HepG2 (cell line): ENCODE measurements at regions not wholly inside any gene's neighbourhood (a gene's known extent, or its start where the extent isn't known, plus 50 kb on each side); places are given as distances from the start of the nearest gene placed in this dataset.

ENCODE experiments used
- FOXK2 ChIP-seq: fragments of 450-650 bp; IDR thresholded peaks from 2 replicates; pipeline ENCODE4 v1.6.1; 2016
- KDM2A ChIP-seq: sonication (generic); formaldehyde crosslinking; IDR thresholded peaks from 2 replicates; pipeline ENCODE4 v1.4.0; 2020; ENCODE audit warnings: low read depth, missing genetic modification reagents, borderline replicate concordance
- KDM6A ChIP-seq: IDR thresholded peaks from 2 replicates; pipeline ENCODE4 v1.6.1; 2016; ENCODE audit warnings: low read depth
- NPAS2 ChIP-seq: sonication (generic); formaldehyde crosslinking; IDR thresholded peaks from 2 replicates; pipeline ENCODE4 v1.8.0; 2022; ENCODE audit warnings: mild to moderate bottlenecking, missing genetic modification reagents, borderline replicate concordance
- REXO4 ChIP-seq: sonication (generic); formaldehyde crosslinking; IDR thresholded peaks from 2 replicates; pipeline ENCODE4 v1.8.0; 2022; ENCODE audit warnings: missing genetic modification reagents, mild to moderate bottlenecking, borderline replicate concordance
- SMAD9 ChIP-seq: sonication (generic); formaldehyde crosslinking; IDR thresholded peaks from 2 replicates; pipeline ENCODE4 v1.5.1; 2020; ENCODE audit warnings: mild to moderate bottlenecking, missing genetic modification reagents
- SOX13 ChIP-seq, 3 experiments: fragments of 450-650 bp in 1 of 3; sonication (generic) in 1 of 3; formaldehyde crosslinking in 1 of 3; IDR thresholded peaks in 2 of 3; conservative IDR thresholded peaks in 1 of 3; 2 replicates each; pipeline versions ENCODE4 v1.5.0 to v1.6.1; 2016 to 2020; ENCODE audit warnings: antibody characterized with exemption in 1 of 3, mild to moderate bottlenecking in 1 of 3, missing compliant biosample characterization in 1 of 3, missing genetic modification reagents in 1 of 3, moderate library complexity in 1 of 3
- TBX3 ChIP-seq: fragments of 450-650 bp; IDR thresholded peaks from 2 replicates; pipeline ENCODE4 v1.6.1; 2017; ENCODE audit warnings: antibody characterized with exemption, mild to moderate bottlenecking, inconsistent platforms, borderline replicate concordance
- TMF1 ChIP-seq: sonication (generic); formaldehyde crosslinking; IDR thresholded peaks from 2 replicates; pipeline ENCODE4 v1.8.1; 2022; ENCODE audit warnings: low read depth, missing genetic modification reagents
- ZKSCAN5 ChIP-seq: sonication (generic); formaldehyde crosslinking; IDR thresholded peaks from 2 replicates; pipeline ENCODE4 v1.5.1; 2020; ENCODE audit warnings: mild to moderate bottlenecking, missing genetic modification reagents
- ZNF124 ChIP-seq: sonication (generic); formaldehyde crosslinking; IDR thresholded peaks from 2 replicates; pipeline ENCODE4 v1.4.0; 2020; ENCODE audit warnings: missing genetic modification reagents
- ZNF331 ChIP-seq: sonication (generic); formaldehyde crosslinking; IDR thresholded peaks from 2 replicates; pipeline ENCODE4 v1.4.0; 2020; ENCODE audit warnings: missing genetic modification reagents
- TF ChIP-seq, protein P1 (sequence below): sonication (generic); formaldehyde crosslinking; IDR thresholded peaks from 2 replicates; pipeline ENCODE4 v1.8.1; 2022; ENCODE audit warnings: mild to moderate bottlenecking, missing genetic modification reagents
- TF ChIP-seq, protein P2 (sequence below): sonication (generic); formaldehyde crosslinking; IDR thresholded peaks from 2 replicates; pipeline ENCODE4 v1.4.0; 2020; ENCODE audit warnings: missing genetic modification reagents
- TF ChIP-seq, protein P3 (sequence below): sonication (generic); formaldehyde crosslinking; IDR thresholded peaks from 2 replicates; pipeline ENCODE4 v1.8.1; 2023; ENCODE audit warnings: mild to moderate bottlenecking, moderate library complexity, missing genetic modification reagents
- TF ChIP-seq, protein P4 (sequence below): sonication (generic); formaldehyde crosslinking; IDR thresholded peaks from 2 replicates; pipeline ENCODE4 v1.4.0; 2020; ENCODE audit warnings: missing genetic modification reagents
- TF ChIP-seq, protein P5 (sequence below): sonication (generic); formaldehyde crosslinking; IDR thresholded peaks from 2 replicates; pipeline ENCODE4 v1.8.1; 2023; ENCODE audit warnings: mild to moderate bottlenecking, missing genetic modification reagents
- TF ChIP-seq, protein P6 (sequence below): IDR thresholded peaks from 2 replicates; pipeline ENCODE4 v1.6.1; 2012; ENCODE audit warnings: low read length, improper control_type of control experiment

DNA sequence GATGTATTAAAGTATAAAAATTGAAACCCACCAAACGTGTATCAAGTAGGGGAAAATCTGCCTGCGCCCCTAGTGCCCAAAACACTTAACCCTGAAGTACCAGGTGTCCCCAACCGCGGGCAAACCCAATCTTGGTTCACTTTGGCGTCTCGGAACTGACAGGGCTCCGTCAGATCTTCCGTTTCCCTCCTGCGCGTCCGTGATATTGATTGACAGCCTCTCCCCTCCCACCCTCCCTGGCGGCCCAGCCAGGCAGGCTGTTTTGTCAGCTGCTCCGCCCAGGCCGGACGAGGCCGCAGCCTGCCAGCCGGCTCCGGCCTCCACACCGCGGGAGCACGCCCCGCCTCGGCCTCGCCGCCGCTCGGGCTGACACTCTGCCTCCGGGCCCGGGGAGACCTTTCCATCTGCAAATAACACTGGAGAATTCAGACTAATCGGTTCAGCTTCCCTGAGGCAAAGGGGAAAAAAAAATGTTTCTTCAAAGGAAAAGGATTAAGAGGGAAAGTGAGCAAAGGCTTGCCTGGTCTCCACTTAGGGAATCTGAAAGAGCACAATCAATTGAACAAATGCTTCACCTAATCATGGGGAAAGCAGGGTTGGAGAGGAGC is 234.9 kb upstream of the MCHR2 start (continued):
- TF ChIP-seq FOXK2 (no peak), ZNF124 (CRISPR knock-in tag) (no peak), ZNF331 (CRISPR knock-in tag) (peak; percentile 36; the same call in 1 of the 2 replicates), TBX3 (no peak), SMAD9 (CRISPR knock-in tag) (no peak), TMF1 (CRISPR knock-in tag) (no peak), KDM6A (CRISPR knock-in tag) (no peak), REXO4 (CRISPR knock-in tag) (no peak), NPAS2 (CRISPR knock-in tag) (no peak), ZKSCAN5 (CRISPR knock-in tag) (no peak), KDM2A (CRISPR knock-in tag) (peak; percentile 57; the same call in 1 of the 2 replicates), SOX13 (IDR thresholded peaks at IDR 0.05) (no peak), SOX13 (CRISPR knock-in tag; conservative IDR thresholded peaks at IDR 0.05 in 1 of 2, IDR thresholded peaks at IDR 0.05 in 1 of 2) (no peak)
- TF ChIP-seq, protein P1, sequence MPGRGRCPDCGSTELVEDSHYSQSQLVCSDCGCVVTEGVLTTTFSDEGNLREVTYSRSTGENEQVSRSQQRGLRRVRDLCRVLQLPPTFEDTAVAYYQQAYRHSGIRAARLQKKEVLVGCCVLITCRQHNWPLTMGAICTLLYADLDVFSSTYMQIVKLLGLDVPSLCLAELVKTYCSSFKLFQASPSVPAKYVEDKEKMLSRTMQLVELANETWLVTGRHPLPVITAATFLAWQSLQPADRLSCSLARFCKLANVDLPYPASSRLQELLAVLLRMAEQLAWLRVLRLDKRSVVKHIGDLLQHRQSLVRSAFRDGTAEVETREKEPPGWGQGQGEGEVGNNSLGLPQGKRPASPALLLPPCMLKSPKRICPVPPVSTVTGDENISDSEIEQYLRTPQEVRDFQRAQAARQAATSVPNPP (CRISPR knock-in tag), result peak; percentile 39; the same call in 1 of the 2 replicates
- TF ChIP-seq, protein P2, sequence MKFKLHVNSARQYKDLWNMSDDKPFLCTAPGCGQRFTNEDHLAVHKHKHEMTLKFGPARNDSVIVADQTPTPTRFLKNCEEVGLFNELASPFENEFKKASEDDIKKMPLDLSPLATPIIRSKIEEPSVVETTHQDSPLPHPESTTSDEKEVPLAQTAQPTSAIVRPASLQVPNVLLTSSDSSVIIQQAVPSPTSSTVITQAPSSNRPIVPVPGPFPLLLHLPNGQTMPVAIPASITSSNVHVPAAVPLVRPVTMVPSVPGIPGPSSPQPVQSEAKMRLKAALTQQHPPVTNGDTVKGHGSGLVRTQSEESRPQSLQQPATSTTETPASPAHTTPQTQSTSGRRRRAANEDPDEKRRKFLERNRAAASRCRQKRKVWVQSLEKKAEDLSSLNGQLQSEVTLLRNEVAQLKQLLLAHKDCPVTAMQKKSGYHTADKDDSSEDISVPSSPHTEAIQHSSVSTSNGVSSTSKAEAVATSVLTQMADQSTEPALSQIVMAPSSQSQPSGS (CRISPR knock-in tag), result no peak
- TF ChIP-seq, protein P3, sequence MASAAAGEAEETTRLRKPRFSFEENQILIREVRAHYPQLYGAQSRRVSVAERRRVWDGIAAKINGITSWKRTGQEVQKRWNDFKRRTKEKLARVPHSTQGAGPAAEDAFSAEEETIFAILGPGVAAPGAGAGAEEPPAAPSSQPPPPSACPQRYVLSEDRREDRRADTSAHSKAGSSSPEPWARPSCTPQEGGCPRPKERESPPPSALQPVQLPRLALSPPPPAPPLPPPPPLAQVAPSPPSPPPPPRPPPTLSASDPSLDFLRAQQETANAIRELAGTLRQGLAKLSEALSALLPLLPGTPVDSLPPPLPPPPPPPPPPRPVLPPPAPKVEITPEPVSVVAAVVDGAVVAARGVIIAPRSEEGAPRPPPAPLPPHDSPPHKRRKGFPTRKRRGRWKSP, result no peak
- TF ChIP-seq, protein P4, sequence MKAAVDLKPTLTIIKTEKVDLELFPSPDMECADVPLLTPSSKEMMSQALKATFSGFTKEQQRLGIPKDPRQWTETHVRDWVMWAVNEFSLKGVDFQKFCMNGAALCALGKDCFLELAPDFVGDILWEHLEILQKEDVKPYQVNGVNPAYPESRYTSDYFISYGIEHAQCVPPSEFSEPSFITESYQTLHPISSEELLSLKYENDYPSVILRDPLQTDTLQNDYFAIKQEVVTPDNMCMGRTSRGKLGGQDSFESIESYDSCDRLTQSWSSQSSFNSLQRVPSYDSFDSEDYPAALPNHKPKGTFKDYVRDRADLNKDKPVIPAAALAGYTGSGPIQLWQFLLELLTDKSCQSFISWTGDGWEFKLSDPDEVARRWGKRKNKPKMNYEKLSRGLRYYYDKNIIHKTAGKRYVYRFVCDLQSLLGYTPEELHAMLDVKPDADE (CRISPR knock-in tag), result no peak
- TF ChIP-seq, protein P5, sequence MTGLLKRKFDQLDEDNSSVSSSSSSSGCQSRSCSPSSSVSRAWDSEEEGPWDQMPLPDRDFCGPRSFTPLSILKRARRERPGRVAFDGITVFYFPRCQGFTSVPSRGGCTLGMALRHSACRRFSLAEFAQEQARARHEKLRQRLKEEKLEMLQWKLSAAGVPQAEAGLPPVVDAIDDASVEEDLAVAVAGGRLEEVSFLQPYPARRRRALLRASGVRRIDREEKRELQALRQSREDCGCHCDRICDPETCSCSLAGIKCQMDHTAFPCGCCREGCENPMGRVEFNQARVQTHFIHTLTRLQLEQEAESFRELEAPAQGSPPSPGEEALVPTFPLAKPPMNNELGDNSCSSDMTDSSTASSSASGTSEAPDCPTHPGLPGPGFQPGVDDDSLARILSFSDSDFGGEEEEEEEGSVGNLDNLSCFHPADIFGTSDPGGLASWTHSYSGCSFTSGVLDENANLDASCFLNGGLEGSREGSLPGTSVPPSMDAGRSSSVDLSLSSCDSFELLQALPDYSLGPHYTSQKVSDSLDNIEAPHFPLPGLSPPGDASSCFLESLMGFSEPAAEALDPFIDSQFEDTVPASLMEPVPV (CRISPR knock-in tag), result no peak
- TF ChIP-seq, protein P6, sequence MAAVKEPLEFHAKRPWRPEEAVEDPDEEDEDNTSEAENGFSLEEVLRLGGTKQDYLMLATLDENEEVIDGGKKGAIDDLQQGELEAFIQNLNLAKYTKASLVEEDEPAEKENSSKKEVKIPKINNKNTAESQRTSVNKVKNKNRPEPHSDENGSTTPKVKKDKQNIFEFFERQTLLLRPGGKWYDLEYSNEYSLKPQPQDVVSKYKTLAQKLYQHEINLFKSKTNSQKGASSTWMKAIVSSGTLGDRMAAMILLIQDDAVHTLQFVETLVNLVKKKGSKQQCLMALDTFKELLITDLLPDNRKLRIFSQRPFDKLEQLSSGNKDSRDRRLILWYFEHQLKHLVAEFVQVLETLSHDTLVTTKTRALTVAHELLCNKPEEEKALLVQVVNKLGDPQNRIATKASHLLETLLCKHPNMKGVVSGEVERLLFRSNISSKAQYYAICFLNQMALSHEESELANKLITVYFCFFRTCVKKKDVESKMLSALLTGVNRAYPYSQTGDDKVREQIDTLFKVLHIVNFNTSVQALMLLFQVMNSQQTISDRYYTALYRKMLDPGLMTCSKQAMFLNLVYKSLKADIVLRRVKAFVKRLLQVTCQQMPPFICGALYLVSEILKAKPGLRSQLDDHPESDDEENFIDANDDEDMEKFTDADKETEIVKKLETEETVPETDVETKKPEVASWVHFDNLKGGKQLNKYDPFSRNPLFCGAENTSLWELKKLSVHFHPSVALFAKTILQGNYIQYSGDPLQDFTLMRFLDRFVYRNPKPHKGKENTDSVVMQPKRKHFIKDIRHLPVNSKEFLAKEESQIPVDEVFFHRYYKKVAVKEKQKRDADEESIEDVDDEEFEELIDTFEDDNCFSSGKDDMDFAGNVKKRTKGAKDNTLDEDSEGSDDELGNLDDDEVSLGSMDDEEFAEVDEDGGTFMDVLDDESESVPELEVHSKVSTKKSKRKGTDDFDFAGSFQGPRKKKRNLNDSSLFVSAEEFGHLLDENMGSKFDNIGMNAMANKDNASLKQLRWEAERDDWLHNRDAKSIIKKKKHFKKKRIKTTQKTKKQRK, result no peak
